Stimulated activated CD8-positive, alpha-beta memory T cell treated with anti-CD3 and anti-CD28 coated beads, Interleukin-15, amount 100 ng/mL, for 48 hours (primary cell): ENCODE measurements at regions not wholly inside any gene's neighbourhood (a gene's known extent, or its start where the extent isn't known, plus 50 kb on each side); places are given as distances from the start of the nearest gene placed in this dataset.

ENCODE experiments used
- DNase-seq, 2 donors: peaks; one replicate each; pipeline ENCODE4 v3.0.0-alpha.2; 2020; ENCODE audit warnings: low read depth in 2 of 2

- DNase-seq = no peak
Measured at GRCh38 chr22:49419661-49420060, 408.0 kb downstream of the BRD1 start.

- DNase-seq = no peak
Measured at GRCh38 chr22:49418943-49419342, 408.7 kb downstream of the BRD1 start.

GRCh38 chr22:49418341-49418894, 409.3 kb downstream of the BRD1 start:
- DNase-seq = no peak

- DNase-seq = no peak
Measured at GRCh38 chr22:49417833-49418232, 409.8 kb downstream of the BRD1 start.

GRCh38 chr22:49417326-49417725, 410.3 kb downstream of the BRD1 start:
- no peak for DNase-seq

GRCh38 chr22:49415151-49415951, 412.3 kb downstream of the BRD1 start:
- no peak for DNase-seq

GRCh38 chr22:49413551-49413950, 414.1 kb downstream of the BRD1 start:
- DNase-seq = no peak

- no peak for DNase-seq
Measured at GRCh38 chr22:49413146-49413545, 414.5 kb downstream of the BRD1 start.

- DNase-seq = no peak
Measured at GRCh38 chr22:49412236-49412635, 415.4 kb downstream of the BRD1 start.

GRCh38 chr22:49411236-49411635, 416.4 kb downstream of the BRD1 start:
- DNase-seq = no peak

- DNase-seq = no peak
Measured at GRCh38 chr22:49408102-49408836, 419.4 kb downstream of the BRD1 start.

GRCh38 chr22:49406879-49407587, 420.6 kb downstream of the BRD1 start:
- no peak for DNase-seq

GRCh38 chr22:49406047-49406650, 421.5 kb downstream of the BRD1 start:
- DNase-seq = no peak

GRCh38 chr22:49405590-49405989, 422.1 kb downstream of the BRD1 start:
- no peak for DNase-seq

GRCh38 chr22:49404576-49405241, 423.0 kb downstream of the BRD1 start:
- no peak for DNase-seq

- no peak for DNase-seq
Measured at GRCh38 chr22:49404020-49404419, 423.7 kb downstream of the BRD1 start.

GRCh38 chr22:49403102-49403501, 424.6 kb downstream of the BRD1 start:
- no peak for DNase-seq

- DNase-seq = no peak
Measured at GRCh38 chr22:49402169-49402568, 425.5 kb downstream of the BRD1 start.

- DNase-seq = no peak
Measured at GRCh38 chr22:49400941-49401598, 426.6 kb downstream of the BRD1 start.

GRCh38 chr22:49400136-49400940, 427.3 kb downstream of the BRD1 start:
- no peak for DNase-seq
